Chondrocyte (in vitro differentiated cells): ENCODE measurements at regions not wholly inside any gene's neighbourhood (a gene's known extent, or its start where the extent isn't known, plus 50 kb on each side); places are given as distances from the start of the nearest gene placed in this dataset.

ENCODE experiments used
- DNase-seq: peaks from one replicate; pipeline ENCODE4 v3.0.0; 2021; ENCODE audit warnings: mixed read lengths, low spot score
- H3K27ac Mint-ChIP-seq: one replicate; pipeline ENCODE4 v1.8.0; 2021; ENCODE audit warnings: mild to moderate bottlenecking, moderate library complexity, mixed read lengths; ENCODE audit not compliant: unreplicated experiment
- H3K27me3 Mint-ChIP-seq: 2 replicates; pipeline ENCODE4 v1.8.0; 2021; ENCODE audit warnings: low read depth, mixed read lengths
- H3K36me3 Mint-ChIP-seq: 2 replicates; pipeline ENCODE4 v1.8.0; 2021; ENCODE audit warnings: low read depth, mixed read lengths
- H3K4me1 Mint-ChIP-seq: 2 replicates; pipeline ENCODE4 v1.8.0; 2021; ENCODE audit warnings: low read depth, mild to moderate bottlenecking, mixed read lengths
- H3K4me3 Mint-ChIP-seq: one replicate; pipeline ENCODE4 v1.8.0; 2021; ENCODE audit warnings: mild to moderate bottlenecking, moderate library complexity, mixed read lengths; ENCODE audit not compliant: unreplicated experiment
- H3K9me3 Mint-ChIP-seq: 2 replicates; pipeline ENCODE4 v1.8.0; 2021; ENCODE audit warnings: low read depth, mixed read lengths
- CTCF ChIP-seq: fragments of 200-600 bp; sonication (generic); IDR thresholded peaks from 2 replicates; pipeline ENCODE4 v1.5.0; 2021; ENCODE audit warnings: antibody characterized with exemption, mild to moderate bottlenecking, moderate library complexity

- no peak overlapping the region for H3K4me3 Mint-ChIP-seq
- H3K4me1 Mint-ChIP-seq = no peaks in the 10 kb centered on the region
- H3K36me3 Mint-ChIP-seq = peaks cover 2% of the 10 kb centered on the region
- peaks cover 6% of the 10 kb centered on the region for H3K9me3 Mint-ChIP-seq
- H3K27ac Mint-ChIP-seq = no peak overlapping the region
- DNase-seq = no peak
- H3K27me3 Mint-ChIP-seq = peaks cover 5% of the 10 kb centered on the region
- TF ChIP-seq CTCF = no peak
Observed at GRCh38 chr4:66840178-66840577, 705.1 kb downstream of the CENPC start.

GRCh38 chr4:66837279-66837922 is 707.9 kb downstream of the CENPC start:
- Mint-ChIP-seq H3K36me3 (peaks cover 2% of the 10 kb centered on the region), H3K9me3 (peaks cover 6% of the 10 kb centered on the region), H3K27ac (no peak overlapping the region), H3K4me1 (no peaks in the 10 kb centered on the region), H3K4me3 (no peak overlapping the region), H3K27me3 (peaks cover 4% of the 10 kb centered on the region)
- TF ChIP-seq CTCF = no peak
- DNase-seq = no peak

- Mint-ChIP-seq H3K4me3 (no peak overlapping the region), H3K27ac (no peak overlapping the region), H3K4me1 (no peaks in the 10 kb centered on the region), H3K27me3 (peaks cover 3% of the 10 kb centered on the region), H3K36me3 (no peaks in the 10 kb centered on the region), H3K9me3 (peaks cover 9% of the 10 kb centered on the region)
- no peak for DNase-seq
- TF ChIP-seq CTCF = no peak
Observed at GRCh38 chr4:66829310-66829709, 716.0 kb downstream of the CENPC start.

- Mint-ChIP-seq H3K27ac (no peak overlapping the region), H3K4me3 (no peak overlapping the region), H3K4me1 (no peaks in the 10 kb centered on the region), H3K36me3 (no peaks in the 10 kb centered on the region), H3K9me3 (peaks cover 2% of the 10 kb centered on the region), H3K27me3 (no peaks in the 10 kb centered on the region)
- TF ChIP-seq CTCF = no peak
- no peak for DNase-seq
Observed at GRCh38 chr4:66820681-66821080, 724.6 kb downstream of the CENPC start.

GRCh38 chr4:66814277-66814676 is 731.0 kb downstream of the CENPC start:
- H3K27ac Mint-ChIP-seq = no peak overlapping the region
- no peak overlapping the region for H3K4me3 Mint-ChIP-seq
- no peaks in the 10 kb centered on the region for H3K9me3 Mint-ChIP-seq
- no peak for TF ChIP-seq CTCF
- no peaks in the 10 kb centered on the region for H3K27me3 Mint-ChIP-seq
- no peak for DNase-seq
- no peaks in the 10 kb centered on the region for H3K4me1 Mint-ChIP-seq
- H3K36me3 Mint-ChIP-seq = no peaks in the 10 kb centered on the region
